PC-3 (cell line): ENCODE measurements at regions not wholly inside any gene's neighbourhood (a gene's known extent, or its start where the extent isn't known, plus 50 kb on each side); places are given as distances from the start of the nearest gene placed in this dataset.

Experiments used
- ATAC-seq: fragments of 200-7000 bp; cut with Tn5 transposase; 2 replicates; pipeline ENCODE4 v1.9.1; 2020; ENCODE audit warnings: mild to moderate bottlenecking, moderate library complexity
- BruUV-seq: library from RNA; stranded (reverse); fragments of 400-500 nt; replicated peaks from 2 replicates; lab custom pipeline; 2021; lab: Mats Ljungman, UMichigan
- CTCF ChIA-PET: fragments of 300-600 bp; sonication (Branson Sonifier 250); formaldehyde crosslinking; loops from one replicate; lab custom pipeline; 2022; ENCODE audit warnings: antibody characterized with exemption; lab: Charles Lee
- POLR2A ChIA-PET: fragments of 300-600 bp; sonication (Branson Sonifier 250); formaldehyde crosslinking; loops from one replicate; lab custom pipeline; 2022; ENCODE audit warnings: antibody characterized with exemption; ENCODE audit not compliant: unreplicated experiment; lab: Charles Lee
- DNase-seq: peaks from one replicate; pipeline ENCODE4 v3.0.0-alpha.2; 2015
- H2AFZ ChIP-seq: fragments of 300-600 bp; sonication (generic); 2 replicates; pipeline ENCODE4 v1.6.0; 2016; ENCODE audit warnings: antibody characterized with exemption, low read length
- H3F3A ChIP-seq: fragments of 300-600 bp; sonication (generic); one replicate; pipeline ENCODE4 v1.6.0; 2017; ENCODE audit warnings: antibody characterized with exemption, low read length, control low read depth, mild to moderate bottlenecking; ENCODE audit not compliant: unreplicated experiment
- H3K27ac ChIP-seq: fragments of 300-600 bp; sonication (generic); 2 replicates; pipeline ENCODE4 v1.5.1; 2016; ENCODE audit warnings: mild to moderate bottlenecking, low read length
- H3K27me3 ChIP-seq: fragments of 300-600 bp; sonication (generic); 2 replicates; pipeline ENCODE4 v1.6.1; 2016; ENCODE audit warnings: low read length, mixed read lengths
- H3K36me3 ChIP-seq: fragments of 300-600 bp; sonication (generic); 2 replicates; pipeline ENCODE4 v1.6.1; 2016; ENCODE audit warnings: low read depth, mixed run types, low read length, mixed read lengths
- H3K4me1 ChIP-seq: fragments of 300-600 bp; sonication (generic); 2 replicates; pipeline ENCODE4 v1.5.1; 2016; ENCODE audit warnings: low read length; ENCODE audit not compliant: insufficient read depth
- H3K4me2 ChIP-seq: fragments of 300-600 bp; sonication (generic); 2 replicates; pipeline ENCODE4 v1.6.0; 2016; ENCODE audit warnings: low read length
- H3K4me3 ChIP-seq: fragments of 300-600 bp; sonication (generic); 2 replicates; pipeline ENCODE4 v1.5.1; 2016; ENCODE audit warnings: mild to moderate bottlenecking, low read length, mixed read lengths
- H3K79me2 ChIP-seq: fragments of 300-600 bp; sonication (generic); 2 replicates; pipeline ENCODE4 v1.6.1; 2017; ENCODE audit warnings: low read length, mixed read lengths
- H3K9ac ChIP-seq: fragments of 300-600 bp; sonication (generic); 2 replicates; pipeline ENCODE4 v1.6.0; 2016; ENCODE audit warnings: mild to moderate bottlenecking, low read length
- H3K9me2 ChIP-seq: fragments of 300-600 bp; sonication (generic); replicated peaks from 2 replicates; pipeline ENCODE4 v1.6.1; 2016; ENCODE audit warnings: mixed run types, low read length, mixed read lengths
- H3K9me3 ChIP-seq: fragments of 300-600 bp; sonication (generic); 2 replicates; pipeline ENCODE4 v1.6.1; 2016; ENCODE audit warnings: low read length, mixed read lengths
- H4K20me1 ChIP-seq: fragments of 300-600 bp; sonication (generic); 2 replicates; pipeline ENCODE4 v1.6.1; 2016; ENCODE audit warnings: low read length, mixed read lengths
- EZH2 ChIP-seq: fragments of 300-600 bp; sonication (generic); IDR thresholded peaks from one replicate; pipeline ENCODE4 v1.6.1; 2017; ENCODE audit warnings: antibody characterized with exemption, mild to moderate bottlenecking, low read length; ENCODE audit not compliant: unreplicated experiment
- EZH2phosphoT487 ChIP-seq: fragments of 300-600 bp; sonication (generic); IDR thresholded peaks from 2 replicates; pipeline ENCODE4 v1.6.1; 2018; ENCODE audit warnings: mild to moderate bottlenecking, antibody characterized with exemption, low read length, borderline replicate concordance
- intact Hi-C: fragments of 100-400 bp; cut with micrococcal nuclease; formaldehyde crosslinking; loops from 2 replicates; pipeline ENCODE4 v1.9.0; 2023
- TF ChIP-seq, protein P1 (sequence below): fragments of 300-600 bp; sonication (generic); conservative IDR thresholded peaks from 2 replicates; pipeline ENCODE4 v1.5.1; 2017; ENCODE audit warnings: antibody characterized with exemption, low read depth, mild to moderate bottlenecking, low read length

DNA sequence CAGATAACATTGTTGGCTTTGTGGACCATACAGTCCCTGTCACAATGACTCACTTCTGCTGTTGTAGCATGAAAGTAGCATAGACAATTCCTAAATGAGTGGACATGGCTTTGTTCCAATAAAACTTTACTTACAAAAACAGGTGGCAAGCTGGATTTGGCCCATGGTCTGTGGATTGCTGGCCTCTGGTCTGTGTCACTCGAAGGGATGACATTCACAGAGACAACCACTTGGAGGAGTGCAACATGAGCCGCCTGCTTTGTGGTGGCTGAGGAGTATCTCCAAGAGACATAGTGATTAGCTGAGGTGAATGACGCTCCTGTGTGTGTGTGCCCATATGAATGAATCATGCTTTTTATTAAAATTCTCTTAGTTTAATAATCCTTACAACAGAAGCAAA, 81.3 kb upstream of the NRXN3 start:
- no peaks in the 10 kb centered on the region for H3K9me2 ChIP-seq
- POLR2A ChIA-PET, result no interaction called here
- intact Hi-C loops, result no loop called here
- H3F3A ChIP-seq, result no peaks in the 10 kb centered on the region
- no peaks in the 10 kb centered on the region for H3K9me3 ChIP-seq
- H3K4me2 ChIP-seq, result no peak overlapping the region
- no TSS peak for BruUV-seq
- no peak overlapping the region for H3K4me3 ChIP-seq
- no peak overlapping the region for H3K27ac ChIP-seq
- TF ChIP-seq EZH2 (no peak), EZH2phosphoT487 (no peak)
- TF ChIP-seq, protein P1, sequence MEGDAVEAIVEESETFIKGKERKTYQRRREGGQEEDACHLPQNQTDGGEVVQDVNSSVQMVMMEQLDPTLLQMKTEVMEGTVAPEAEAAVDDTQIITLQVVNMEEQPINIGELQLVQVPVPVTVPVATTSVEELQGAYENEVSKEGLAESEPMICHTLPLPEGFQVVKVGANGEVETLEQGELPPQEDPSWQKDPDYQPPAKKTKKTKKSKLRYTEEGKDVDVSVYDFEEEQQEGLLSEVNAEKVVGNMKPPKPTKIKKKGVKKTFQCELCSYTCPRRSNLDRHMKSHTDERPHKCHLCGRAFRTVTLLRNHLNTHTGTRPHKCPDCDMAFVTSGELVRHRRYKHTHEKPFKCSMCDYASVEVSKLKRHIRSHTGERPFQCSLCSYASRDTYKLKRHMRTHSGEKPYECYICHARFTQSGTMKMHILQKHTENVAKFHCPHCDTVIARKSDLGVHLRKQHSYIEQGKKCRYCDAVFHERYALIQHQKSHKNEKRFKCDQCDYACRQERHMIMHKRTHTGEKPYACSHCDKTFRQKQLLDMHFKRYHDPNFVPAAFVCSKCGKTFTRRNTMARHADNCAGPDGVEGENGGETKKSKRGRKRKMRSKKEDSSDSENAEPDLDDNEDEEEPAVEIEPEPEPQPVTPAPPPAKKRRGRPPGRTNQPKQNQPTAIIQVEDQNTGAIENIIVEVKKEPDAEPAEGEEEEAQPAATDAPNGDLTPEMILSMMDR, result no peak
- H3K79me2 ChIP-seq, result no peaks in the 10 kb centered on the region
- ATAC-seq (peak; percentile 67), DNase-seq (peak; percentile 50)
- no peak overlapping the region for H3K9ac ChIP-seq
- no peaks in the 10 kb centered on the region for H3K36me3 ChIP-seq
- H3K4me1 ChIP-seq, result no peaks in the 10 kb centered on the region
- CTCF ChIA-PET, result no interaction called here
- no peak overlapping the region for H2AFZ ChIP-seq
- no peaks in the 10 kb centered on the region for H4K20me1 ChIP-seq
- H3K27me3 ChIP-seq, result peaks cover 36% of the 10 kb centered on the region

DNA sequence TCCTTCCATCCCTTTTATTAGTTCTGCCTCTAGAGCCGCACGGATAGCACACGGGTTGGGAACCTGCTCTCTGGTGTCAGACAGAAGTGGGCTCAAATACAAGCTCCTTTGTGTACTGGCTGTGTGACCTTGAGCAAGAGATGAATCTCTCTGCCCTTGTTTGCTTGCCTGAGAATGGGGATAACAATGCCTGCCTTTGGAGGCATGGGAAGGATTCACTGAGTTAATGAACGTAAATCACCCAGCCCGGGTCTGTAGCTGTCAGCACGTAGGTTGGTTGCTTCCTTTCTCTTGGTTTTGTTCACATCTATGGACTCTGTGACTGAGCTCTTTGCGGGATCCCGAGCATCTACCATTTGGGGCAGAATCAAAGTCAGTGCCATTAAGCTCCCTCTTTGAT, 79.3 kb upstream of the NRXN3 start:
- ChIA-PET POLR2A (no interaction called here), CTCF (no interaction called here)
- no peaks in the 10 kb centered on the region for H4K20me1 ChIP-seq
- no peaks in the 10 kb centered on the region for H3F3A ChIP-seq
- no peaks in the 10 kb centered on the region for H3K9me3 ChIP-seq
- H3K4me1 ChIP-seq, result no peaks in the 10 kb centered on the region
- no peak for DNase-seq
- H3K9me2 ChIP-seq, result no peaks in the 10 kb centered on the region
- TF ChIP-seq EZH2 (no peak), EZH2phosphoT487 (no peak)
- TF ChIP-seq, protein P1, result no peak
- no peak overlapping the region for H3K27ac ChIP-seq
- no peak overlapping the region for H3K4me2 ChIP-seq
- peaks cover 35% of the 10 kb centered on the region for H3K27me3 ChIP-seq
- no peak overlapping the region for H3K9ac ChIP-seq
- no peak overlapping the region for H3K4me3 ChIP-seq
- no peak for ATAC-seq
- no TSS peak for BruUV-seq
- intact Hi-C loops, result no loop called here
- no peak overlapping the region for H2AFZ ChIP-seq
- H3K79me2 ChIP-seq, result no peaks in the 10 kb centered on the region
- no peaks in the 10 kb centered on the region for H3K36me3 ChIP-seq

DNA sequence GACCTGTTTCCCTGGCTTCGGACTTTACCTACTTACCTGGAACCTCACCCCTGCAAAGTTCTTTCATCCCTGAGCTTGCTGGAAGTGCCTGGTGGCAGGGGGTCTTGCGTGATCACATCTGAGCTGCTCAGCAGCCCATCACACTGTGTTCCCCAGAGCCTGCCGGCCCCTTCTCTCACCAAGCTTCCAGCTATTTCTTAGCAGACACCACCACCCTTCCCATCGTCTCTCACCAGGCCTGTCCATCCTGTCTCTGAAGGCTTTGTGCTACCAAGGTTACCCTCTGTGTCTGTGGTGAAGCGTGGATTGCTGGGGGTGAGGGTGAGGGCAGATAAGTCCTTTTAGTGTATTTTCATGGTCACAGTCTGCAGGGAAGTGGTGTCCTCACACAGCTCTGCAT, 78.8 kb upstream of the NRXN3 start:
- intact Hi-C loops, result no loop called here
- CTCF ChIA-PET, result no interaction called here
- peaks cover 30% of the 10 kb centered on the region for H3K27me3 ChIP-seq

More for the DNA sequence above, 78.8 kb upstream of the NRXN3 start:
- no peaks in the 10 kb centered on the region for H3F3A ChIP-seq
- TF ChIP-seq, protein P1, result no peak
- TF ChIP-seq EZH2, result no peak
- no peak for TF ChIP-seq EZH2phosphoT487
- no peaks in the 10 kb centered on the region for H3K9me3 ChIP-seq
- H3K4me3 ChIP-seq, result no peak overlapping the region
- H3K4me1 ChIP-seq, result no peaks in the 10 kb centered on the region
- H3K27ac ChIP-seq, result no peak overlapping the region
- DNase-seq, result no peak
- no peak overlapping the region for H2AFZ ChIP-seq
- H3K4me2 ChIP-seq, result no peak overlapping the region
- no peak for ATAC-seq
- no peaks in the 10 kb centered on the region for H4K20me1 ChIP-seq
- no peak overlapping the region for H3K9ac ChIP-seq
- no peaks in the 10 kb centered on the region for H3K79me2 ChIP-seq
- H3K9me2 ChIP-seq, result no peaks in the 10 kb centered on the region
- POLR2A ChIA-PET, result no interaction called here
- H3K36me3 ChIP-seq, result no peaks in the 10 kb centered on the region
- no TSS peak for BruUV-seq
